ENCODE measurements at regions not wholly inside any gene's neighbourhood (a gene's known extent, or its start where the extent isn't known, plus 50 kb on each side); places are given as distances from the start of the nearest gene placed in this dataset.
"Not testable (repeated sequence)": the region's sequence is repeated elsewhere in the genome, so short reads cannot be mapped to it uniquely, and the experiment has no call there.

DNA sequence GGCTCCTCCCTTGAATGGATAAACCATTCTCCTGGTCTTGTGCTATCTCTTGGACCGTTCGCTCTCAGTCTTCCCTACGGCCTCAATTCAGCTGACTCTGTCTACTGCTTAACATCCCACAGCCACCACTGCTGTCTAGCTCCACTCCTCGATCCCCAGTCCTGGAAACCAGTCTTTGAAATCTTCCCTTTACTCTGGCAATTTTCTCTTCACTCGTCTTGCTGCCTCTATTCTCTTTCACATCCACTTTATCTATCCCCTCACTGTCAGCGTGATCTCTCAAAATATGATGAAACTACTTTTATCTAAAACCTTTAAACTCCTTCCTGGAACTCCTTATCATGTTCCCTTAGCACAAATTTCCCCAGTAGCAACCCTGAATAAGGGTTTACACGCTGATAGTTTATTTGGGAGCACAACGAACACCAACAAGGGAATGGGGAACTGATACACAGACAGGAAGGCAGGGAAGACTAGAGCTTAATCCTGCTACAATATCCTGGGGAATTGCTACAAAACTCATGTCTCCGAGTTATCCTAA, 131.6 kb upstream of the SAMSN1 start:
- H3K27ac ChIP-seq (ENCODE audit: low read depth, low read length): no peak overlapping the region
- no peaks in the 10 kb centered on the region for H3K9me3 ChIP-seq (ENCODE audit: control insufficient read depth in 5 of 5, low read length in 5 of 5)

DNA sequence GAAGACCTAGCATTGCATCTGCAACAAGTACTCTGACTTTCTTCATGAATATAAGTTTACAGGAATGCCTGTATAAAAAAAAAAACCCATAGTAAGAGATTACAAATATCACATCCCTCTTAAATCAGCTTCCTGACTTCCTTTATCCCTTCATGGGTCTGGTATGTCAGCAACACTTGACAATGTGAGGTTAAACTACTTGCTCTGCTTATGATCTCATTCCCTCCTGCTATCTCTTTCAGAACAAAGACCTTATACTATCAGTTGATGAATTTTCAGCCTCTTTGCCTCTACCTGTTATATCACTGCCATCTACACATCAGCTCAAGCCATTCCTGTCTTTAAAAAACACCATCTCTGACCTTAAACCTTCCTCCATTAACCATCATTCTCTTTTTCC, 130.9 kb upstream of the SAMSN1 start:
- Histone ChIP-seq H3K27ac (ENCODE audit: low read depth, low read length) (no peak overlapping the region), H3K27me3 (ENCODE audit: control insufficient read depth in 5 of 5, insufficient read depth in 4 of 5, low read length in 5 of 5) (no peaks in the 10 kb centered on the region), H3K9me3 (ENCODE audit: control insufficient read depth in 5 of 5, low read length in 5 of 5) (no peaks in the 10 kb centered on the region), H3K9ac (ENCODE audit: low read length in 5 of 5) (no peak overlapping the region), H3K36me3 (ENCODE audit: control insufficient read depth in 5 of 5, insufficient read depth in 5 of 5, low read length in 5 of 5) (no peaks in the 10 kb centered on the region), H3K4me3 (ENCODE audit: low read depth in 1 of 5, low read length in 5 of 5) (no peak overlapping the region), H3K4me1 (ENCODE audit: control insufficient read depth in 5 of 5, insufficient read depth in 5 of 5, low read length in 5 of 5) (peaks cover 0 to 13% (median 3%) of the 10 kb centered on the region in 5 donors)

More for the DNA sequence above, 131.6 kb upstream of the SAMSN1 start:
- H3K27me3 ChIP-seq (ENCODE audit: control insufficient read depth in 5 of 5, insufficient read depth in 4 of 5, low read length in 5 of 5): no peaks in the 10 kb centered on the region
- H3K9ac ChIP-seq (ENCODE audit: low read length in 5 of 5): no peak overlapping the region
- peaks cover 0 to 13% (median 3%) of the 10 kb centered on the region in 5 donors for H3K4me1 ChIP-seq (ENCODE audit: control insufficient read depth in 5 of 5, insufficient read depth in 5 of 5, low read length in 5 of 5)
- H3K4me3 ChIP-seq (ENCODE audit: low read depth in 1 of 5, low read length in 5 of 5): no peak overlapping the region
- H3K36me3 ChIP-seq (ENCODE audit: control insufficient read depth in 5 of 5, insufficient read depth in 5 of 5, low read length in 5 of 5): no peaks in the 10 kb centered on the region

DNA sequence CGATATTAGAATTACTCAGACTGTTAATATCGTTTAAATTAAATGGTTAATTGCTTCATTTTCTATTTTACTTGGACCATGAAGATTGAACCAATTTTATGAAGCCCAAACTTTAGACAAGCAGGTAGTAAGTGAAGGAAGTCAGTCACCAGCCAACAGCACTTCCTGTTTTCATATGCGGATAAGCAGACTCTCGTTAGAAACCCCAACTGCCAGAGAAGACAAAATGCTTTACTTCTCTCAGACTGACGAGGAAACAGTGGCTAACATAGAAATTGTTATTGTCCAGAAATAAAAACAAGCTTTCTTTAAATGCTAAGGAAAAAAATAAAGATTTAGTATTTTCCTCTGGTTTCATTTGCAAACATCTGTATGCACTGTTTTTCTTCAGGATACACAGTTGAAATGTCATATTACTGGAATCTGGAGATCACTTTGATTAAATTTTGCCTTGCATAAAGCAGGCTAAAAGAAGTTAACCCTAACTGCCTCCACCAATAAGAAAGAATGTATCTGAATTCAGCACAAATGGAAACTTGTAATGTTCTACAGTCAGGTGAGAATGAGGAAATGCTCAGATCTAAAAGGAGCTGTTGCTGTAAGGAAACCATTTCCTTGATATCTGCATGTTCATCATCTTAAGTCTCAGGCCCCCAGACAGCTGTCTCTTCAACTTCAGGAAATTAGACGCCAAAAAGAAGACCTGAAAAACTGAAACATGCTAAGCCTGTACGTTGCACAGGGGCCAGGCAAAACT, 129.8 kb upstream of the SAMSN1 start:
- peaks cover 0 to 13% (median 3%) of the 10 kb centered on the region in 5 donors for H3K4me1 ChIP-seq (ENCODE audit: control insufficient read depth in 5 of 5, insufficient read depth in 5 of 5, low read length in 5 of 5)
- no peaks in the 10 kb centered on the region for H3K27me3 ChIP-seq (ENCODE audit: control insufficient read depth in 5 of 5, insufficient read depth in 4 of 5, low read length in 5 of 5)
- H3K4me3 ChIP-seq (ENCODE audit: low read depth in 1 of 5, low read length in 5 of 5): no peak overlapping the region
- H3K9me3 ChIP-seq (ENCODE audit: control insufficient read depth in 5 of 5, low read length in 5 of 5): no peaks in the 10 kb centered on the region
- H3K9ac ChIP-seq (ENCODE audit: low read length in 5 of 5): peak overlapping the region in 1 of 5 donors; percentile 12
- H3K27ac ChIP-seq (ENCODE audit: low read depth, low read length): no peak overlapping the region
- no peaks in the 10 kb centered on the region for H3K36me3 ChIP-seq (ENCODE audit: control insufficient read depth in 5 of 5, insufficient read depth in 5 of 5, low read length in 5 of 5)

DNA sequence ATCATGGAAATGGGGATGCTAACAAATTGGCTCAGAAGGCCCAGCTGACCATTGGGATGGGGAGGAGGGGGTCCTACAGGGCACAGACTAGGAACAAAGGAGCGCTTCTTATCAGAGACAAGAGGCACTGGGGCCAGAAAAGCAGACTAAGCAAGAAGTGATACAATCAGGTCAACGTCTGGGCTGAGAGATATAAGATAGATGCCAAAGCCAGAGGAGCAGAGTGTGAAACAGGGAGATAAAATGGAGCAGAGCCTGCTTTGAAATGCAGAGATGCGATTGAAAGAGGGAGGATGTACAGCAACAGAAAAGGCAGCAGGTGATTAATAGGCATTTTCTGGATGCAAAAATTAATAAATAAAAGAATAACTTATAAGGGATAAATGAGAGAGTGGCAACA, 127.5 kb upstream of the SAMSN1 start:
- Histone ChIP-seq H3K4me1 (ENCODE audit: control insufficient read depth in 5 of 5, insufficient read depth in 5 of 5, low read length in 5 of 5) (peaks cover 0 to 13% (median 3%) of the 10 kb centered on the region in 5 donors), H3K9me3 (ENCODE audit: control insufficient read depth in 5 of 5, low read length in 5 of 5) (no peaks in the 10 kb centered on the region), H3K9ac (ENCODE audit: low read length in 5 of 5) (no peak overlapping the region), H3K27ac (ENCODE audit: low read depth, low read length) (no peak overlapping the region), H3K4me3 (ENCODE audit: low read depth in 1 of 5, low read length in 5 of 5) (no peak overlapping the region), H3K27me3 (ENCODE audit: control insufficient read depth in 5 of 5, insufficient read depth in 4 of 5, low read length in 5 of 5) (no peaks in the 10 kb centered on the region), H3K36me3 (ENCODE audit: control insufficient read depth in 5 of 5, insufficient read depth in 5 of 5, low read length in 5 of 5) (no peaks in the 10 kb centered on the region)

DNA sequence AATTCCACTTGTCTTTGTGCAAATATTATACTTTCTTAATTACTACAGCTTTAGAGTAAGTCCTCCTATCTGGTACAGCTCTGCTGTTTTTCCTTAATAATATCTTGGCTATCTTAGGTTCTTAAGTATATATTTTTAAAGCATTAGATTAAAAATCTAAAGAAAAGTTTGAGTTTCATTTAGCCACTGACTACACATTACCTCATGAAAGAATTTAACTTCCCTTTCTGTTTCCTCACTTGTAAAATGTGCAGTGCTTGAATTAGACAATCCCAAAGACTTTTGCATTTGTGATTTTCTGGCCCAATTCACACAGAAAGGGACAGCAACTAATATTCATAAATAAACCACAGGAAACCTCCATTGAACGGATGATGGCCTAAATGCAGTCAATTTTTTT, 126.4 kb upstream of the SAMSN1 start:
- Histone ChIP-seq H3K27ac (ENCODE audit: low read depth, low read length) (no peak overlapping the region), H3K9me3 (ENCODE audit: control insufficient read depth in 5 of 5, low read length in 5 of 5) (no peaks in the 10 kb centered on the region), H3K4me1 (ENCODE audit: control insufficient read depth in 5 of 5, insufficient read depth in 5 of 5, low read length in 5 of 5) (peaks cover 0 to 13% (median 3%) of the 10 kb centered on the region in 5 donors), H3K27me3 (ENCODE audit: control insufficient read depth in 5 of 5, insufficient read depth in 4 of 5, low read length in 5 of 5) (no peaks in the 10 kb centered on the region), H3K36me3 (ENCODE audit: control insufficient read depth in 5 of 5, insufficient read depth in 5 of 5, low read length in 5 of 5) (no peaks in the 10 kb centered on the region), H3K9ac (ENCODE audit: low read length in 5 of 5) (no peak overlapping the region), H3K4me3 (ENCODE audit: low read depth in 1 of 5, low read length in 5 of 5) (no peak overlapping the region)

DNA sequence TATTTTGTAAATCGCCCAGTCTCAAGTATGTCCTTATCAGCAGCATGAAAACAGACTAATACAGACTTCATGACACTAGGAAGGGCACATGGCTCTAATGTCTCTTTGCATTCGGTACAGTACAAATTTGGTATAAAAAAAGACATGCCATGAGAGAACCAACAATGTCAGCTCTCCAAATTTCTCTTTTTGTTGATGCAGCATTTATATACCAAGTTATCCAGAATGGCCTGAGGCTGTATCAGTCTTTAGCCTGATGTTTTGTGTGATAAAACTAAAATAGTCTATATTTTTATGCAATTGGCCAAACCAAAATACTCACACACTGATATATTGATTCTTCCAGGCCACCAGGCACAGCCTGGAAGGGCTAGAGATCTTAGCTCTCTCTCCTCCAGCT, 124.3 kb upstream of the SAMSN1 start:
- H3K36me3 ChIP-seq (ENCODE audit: control insufficient read depth in 5 of 5, insufficient read depth in 5 of 5, low read length in 5 of 5): no peaks in the 10 kb centered on the region
- no peak overlapping the region for H3K9ac ChIP-seq (ENCODE audit: low read length in 5 of 5)
- H3K4me3 ChIP-seq (ENCODE audit: low read depth in 1 of 5, low read length in 5 of 5): no peak overlapping the region
- H3K27me3 ChIP-seq (ENCODE audit: control insufficient read depth in 5 of 5, insufficient read depth in 4 of 5, low read length in 5 of 5): no peaks in the 10 kb centered on the region
- H3K27ac ChIP-seq (ENCODE audit: low read depth, low read length): no peak overlapping the region
- no peaks in the 10 kb centered on the region for H3K9me3 ChIP-seq (ENCODE audit: control insufficient read depth in 5 of 5, low read length in 5 of 5)
- peaks cover 0 to under 1% (median 0%) of the 10 kb centered on the region in 5 donors for H3K4me1 ChIP-seq (ENCODE audit: control insufficient read depth in 5 of 5, insufficient read depth in 5 of 5, low read length in 5 of 5)

DNA sequence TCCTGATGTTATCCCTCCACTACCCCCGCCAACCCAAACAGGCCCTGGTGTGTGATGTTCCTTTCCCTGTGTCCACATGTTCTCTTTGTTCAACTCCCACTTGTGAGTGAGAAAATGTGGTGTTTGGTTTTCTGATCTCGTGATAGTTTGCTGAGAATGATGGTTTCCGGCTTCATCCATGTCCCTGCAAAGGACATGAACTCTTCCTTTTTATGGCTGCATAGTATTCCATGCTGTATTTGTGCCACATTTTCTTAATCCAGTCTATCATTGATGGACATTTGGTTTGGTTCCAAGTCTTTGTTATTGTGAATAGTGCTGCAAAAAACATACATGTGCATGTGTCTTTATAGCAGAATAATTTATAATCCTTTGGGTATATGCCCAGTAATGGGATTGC, 123.0 kb upstream of the SAMSN1 start:
- not testable (repeated sequence) for H3K4me3 ChIP-seq (ENCODE audit: low read depth in 1 of 5, low read length in 5 of 5); H3K36me3 ChIP-seq (ENCODE audit: control insufficient read depth in 5 of 5, insufficient read depth in 5 of 5, low read length in 5 of 5); H3K9ac ChIP-seq (ENCODE audit: low read length in 5 of 5); H3K9me3 ChIP-seq (ENCODE audit: control insufficient read depth in 5 of 5, low read length in 5 of 5); H3K4me1 ChIP-seq (ENCODE audit: control insufficient read depth in 5 of 5, insufficient read depth in 5 of 5, low read length in 5 of 5); H3K27ac ChIP-seq (ENCODE audit: low read depth, low read length); H3K27me3 ChIP-seq (ENCODE audit: control insufficient read depth in 5 of 5, insufficient read depth in 4 of 5, low read length in 5 of 5)

DNA sequence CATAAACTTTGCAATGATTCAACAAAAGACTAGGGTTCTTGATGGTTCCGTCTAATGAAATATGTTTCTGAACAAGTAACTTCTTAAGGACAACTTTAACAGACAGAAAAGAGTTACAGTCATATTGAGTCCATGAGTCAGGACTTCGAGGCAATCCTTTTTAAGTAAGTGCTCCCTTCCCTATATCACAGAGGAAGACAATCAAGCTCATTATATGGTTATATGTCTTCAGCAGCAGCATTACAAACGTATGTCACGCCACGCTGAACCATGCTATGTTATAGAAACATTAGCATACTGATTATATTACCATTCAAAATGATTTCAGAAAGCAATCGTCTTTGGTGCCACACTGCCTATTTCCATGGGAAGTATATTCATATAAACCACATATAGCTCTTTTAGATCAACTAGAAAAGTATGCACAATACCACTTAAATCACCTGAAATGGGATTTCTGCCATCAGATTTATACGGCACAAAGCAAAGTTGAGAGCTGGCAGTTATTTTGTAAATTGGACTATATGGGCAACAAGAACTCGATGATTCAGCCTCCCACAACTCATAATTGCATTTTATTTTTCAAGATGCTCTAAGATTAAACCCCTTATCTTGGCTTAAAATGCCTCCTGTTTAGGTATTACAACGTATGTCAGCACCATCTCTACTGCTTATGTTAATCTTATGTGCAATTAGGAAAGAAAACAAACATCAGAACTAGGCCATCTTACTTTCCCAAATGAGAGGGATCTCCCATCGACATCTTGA, 111.3 kb upstream of the SAMSN1 start:
- H3K4me3 ChIP-seq (ENCODE audit: low read depth in 1 of 5, low read length in 5 of 5): no peak overlapping the region
- H3K9ac ChIP-seq (ENCODE audit: low read length in 5 of 5): no peak overlapping the region
- no peak overlapping the region for H3K27ac ChIP-seq (ENCODE audit: low read depth, low read length)
- H3K4me1 ChIP-seq (ENCODE audit: control insufficient read depth in 5 of 5, insufficient read depth in 5 of 5, low read length in 5 of 5): no peaks in the 10 kb centered on the region
- no peaks in the 10 kb centered on the region for H3K36me3 ChIP-seq (ENCODE audit: control insufficient read depth in 5 of 5, insufficient read depth in 5 of 5, low read length in 5 of 5)
- no peaks in the 10 kb centered on the region for H3K27me3 ChIP-seq (ENCODE audit: control insufficient read depth in 5 of 5, insufficient read depth in 4 of 5, low read length in 5 of 5)
- H3K9me3 ChIP-seq (ENCODE audit: control insufficient read depth in 5 of 5, low read length in 5 of 5): no peaks in the 10 kb centered on the region

DNA sequence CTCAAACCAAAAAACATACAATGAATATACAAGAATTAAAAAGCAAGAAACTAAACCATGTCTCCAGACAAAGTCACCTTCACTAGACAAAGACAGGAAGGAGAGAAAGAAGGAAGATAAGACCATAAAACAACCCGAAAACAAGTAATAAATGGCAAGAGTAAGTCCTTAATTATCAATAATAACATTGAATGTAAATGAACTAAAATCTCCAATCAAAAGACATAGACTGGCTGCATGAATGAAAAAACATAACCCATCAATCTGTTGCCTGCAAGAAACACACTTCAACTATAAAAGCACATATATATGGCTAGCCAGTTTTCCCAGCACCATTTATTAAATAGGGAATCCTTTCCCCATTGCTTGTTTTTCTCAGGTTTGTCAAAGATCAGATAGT, 100.8 kb upstream of the SAMSN1 start:
- H3K4me3 ChIP-seq (ENCODE audit: low read depth in 1 of 5, low read length in 5 of 5): no peak overlapping the region
- no peak overlapping the region for H3K9ac ChIP-seq (ENCODE audit: low read length in 5 of 5)
- no peaks in the 10 kb centered on the region for H3K36me3 ChIP-seq (ENCODE audit: control insufficient read depth in 5 of 5, insufficient read depth in 5 of 5, low read length in 5 of 5)
- no peaks in the 10 kb centered on the region for H3K4me1 ChIP-seq (ENCODE audit: control insufficient read depth in 5 of 5, insufficient read depth in 5 of 5, low read length in 5 of 5)
- peaks cover 0 to 12% (median 9%) of the 10 kb centered on the region in 5 donors for H3K9me3 ChIP-seq (ENCODE audit: control insufficient read depth in 5 of 5, low read length in 5 of 5)
- H3K27ac ChIP-seq (ENCODE audit: low read depth, low read length): no peak overlapping the region
- H3K27me3 ChIP-seq (ENCODE audit: control insufficient read depth in 5 of 5, insufficient read depth in 4 of 5, low read length in 5 of 5): no peaks in the 10 kb centered on the region

DNA sequence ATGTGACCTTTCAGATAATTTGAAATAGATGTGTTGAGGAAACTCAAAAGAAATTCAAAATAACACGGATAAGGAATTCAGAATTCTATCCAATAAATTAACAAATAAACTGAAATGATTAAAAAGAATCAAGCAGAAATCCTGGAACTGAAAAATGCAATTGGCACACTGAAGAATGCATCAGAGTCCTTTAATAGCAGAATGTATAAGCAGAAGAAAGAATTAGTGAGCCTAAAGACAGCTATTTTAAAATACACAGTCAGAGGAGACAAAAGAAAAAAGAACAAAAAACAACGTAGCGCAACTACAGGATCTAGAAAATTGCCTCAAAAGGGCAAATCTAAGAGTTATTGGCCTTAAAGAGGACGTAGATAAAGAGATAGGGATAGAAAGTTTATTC, 99.6 kb upstream of the SAMSN1 start:
- no peaks in the 10 kb centered on the region for H3K4me1 ChIP-seq (ENCODE audit: control insufficient read depth in 5 of 5, insufficient read depth in 5 of 5, low read length in 5 of 5)
- H3K36me3 ChIP-seq (ENCODE audit: control insufficient read depth in 5 of 5, insufficient read depth in 5 of 5, low read length in 5 of 5): no peaks in the 10 kb centered on the region
- no peak overlapping the region for H3K27ac ChIP-seq (ENCODE audit: low read depth, low read length)
- H3K4me3 ChIP-seq (ENCODE audit: low read depth in 1 of 5, low read length in 5 of 5): no peak overlapping the region
- H3K9ac ChIP-seq (ENCODE audit: low read length in 5 of 5): no peak overlapping the region
- H3K9me3 ChIP-seq (ENCODE audit: control insufficient read depth in 5 of 5, low read length in 5 of 5): peaks cover 0 to 12% (median 9%) of the 10 kb centered on the region in 5 donors
- no peaks in the 10 kb centered on the region for H3K27me3 ChIP-seq (ENCODE audit: control insufficient read depth in 5 of 5, insufficient read depth in 4 of 5, low read length in 5 of 5)

Measured in subcutaneous abdominal adipose tissue (tissue), 5 donors.